Smooth muscle cell (in vitro differentiated cells): ENCODE measurements at regions not wholly inside any gene's neighbourhood (a gene's known extent, or its start where the extent isn't known, plus 50 kb on each side); places are given as distances from the start of the nearest gene placed in this dataset.

Experiments used
- DNase-seq: peaks from one replicate; lab custom pipeline; 2025; ENCODE audit not compliant: unreplicated experiment; lab: John Stamatoyannopoulos, UW
- H2AFZ ChIP-seq: fragments of 200-600 bp; sonication (generic); 2 replicates; pipeline ENCODE4 v1.6.0; 2016; ENCODE audit warnings: antibody characterized with exemption, low read depth, mild to moderate bottlenecking
- H3F3A ChIP-seq: fragments of 200-600 bp; sonication (generic); 2 replicates; pipeline ENCODE4 v1.6.0; 2017; ENCODE audit warnings: antibody characterized with exemption, low read depth
- H3K27ac ChIP-seq: fragments of 200-600 bp; sonication (generic); 2 replicates; pipeline ENCODE4 v1.5.1; 2016; ENCODE audit warnings: low read depth, mild to moderate bottlenecking
- H3K27me3 ChIP-seq: fragments of 200-600 bp; sonication (generic); 2 replicates; pipeline ENCODE4 v1.6.1; 2016; ENCODE audit warnings: low read depth, mild to moderate bottlenecking
- H3K36me3 ChIP-seq: fragments of 200-600 bp; sonication (generic); 2 replicates; pipeline ENCODE4 v1.5.1; 2016; ENCODE audit warnings: low read depth
- H3K4me1 ChIP-seq: fragments of 200-600 bp; sonication (generic); 2 replicates; pipeline ENCODE4 v1.5.1; 2016; ENCODE audit warnings: low read depth
- H3K4me2 ChIP-seq: fragments of 200-600 bp; sonication (generic); 2 replicates; pipeline ENCODE4 v1.6.0; 2016; ENCODE audit warnings: mild to moderate bottlenecking
- H3K4me3 ChIP-seq: fragments of 200-600 bp; sonication (generic); 2 replicates; pipeline ENCODE4 v1.5.1; 2016; ENCODE audit warnings: mild to moderate bottlenecking
- H3K79me2 ChIP-seq: fragments of 200-600 bp; sonication (generic); 2 replicates; pipeline ENCODE4 v1.6.0; 2016; ENCODE audit warnings: low read depth, mild to moderate bottlenecking
- H3K9ac ChIP-seq: fragments of 200-600 bp; sonication (generic); 2 replicates; pipeline ENCODE4 v1.6.0; 2016; ENCODE audit warnings: low read depth
- H3K9me3 ChIP-seq: fragments of 200-600 bp; sonication (generic); replicated peaks from 2 replicates; pipeline ENCODE4 v1.5.1; 2016; ENCODE audit warnings: low read depth
- H4K20me1 ChIP-seq: fragments of 200-600 bp; sonication (generic); 2 replicates; pipeline ENCODE4 v1.6.0; 2016; ENCODE audit warnings: low read depth
- WGBS: methylation state at CpG from one replicate; pipeline ENCODE4 v1.1.7; 2016; ENCODE audit warnings: low lambda C conversion rate; 5-methylcytosine and 5-hydroxymethylcytosine counted together
- TF ChIP-seq, protein P1 (sequence below): fragments of 200-600 bp; sonication (generic); IDR thresholded peaks from 2 replicates; pipeline ENCODE4 v1.5.1; 2017; ENCODE audit warnings: borderline replicate concordance, mild to moderate bottlenecking, antibody characterized with exemption; ENCODE audit not compliant: insufficient read depth, poor library complexity, severe bottlenecking

DNA sequence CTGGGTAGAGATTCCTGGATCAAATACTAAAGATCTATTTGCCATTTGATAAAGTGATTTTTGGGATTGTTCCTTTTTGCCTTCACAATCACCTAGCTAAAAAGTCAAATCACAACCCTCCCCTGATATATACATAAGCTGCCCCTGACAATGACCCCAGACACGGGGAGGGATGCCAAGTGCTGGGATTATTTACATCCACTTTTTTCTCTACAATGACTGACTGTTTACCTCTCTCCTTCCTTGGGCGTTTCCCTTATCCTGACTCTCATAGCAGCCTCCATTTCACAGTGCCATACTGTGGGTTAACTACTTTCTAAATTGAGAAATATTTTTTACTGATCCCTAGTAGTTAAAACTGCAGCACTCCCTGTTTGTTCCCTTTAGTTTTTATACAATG, 150.8 kb upstream of the TMEM170B start:
- 93% methylated on average over 2 of the region's 2 CpGs for WGBS
- H3K36me3 ChIP-seq = no peaks in the 10 kb centered on the region

DNA sequence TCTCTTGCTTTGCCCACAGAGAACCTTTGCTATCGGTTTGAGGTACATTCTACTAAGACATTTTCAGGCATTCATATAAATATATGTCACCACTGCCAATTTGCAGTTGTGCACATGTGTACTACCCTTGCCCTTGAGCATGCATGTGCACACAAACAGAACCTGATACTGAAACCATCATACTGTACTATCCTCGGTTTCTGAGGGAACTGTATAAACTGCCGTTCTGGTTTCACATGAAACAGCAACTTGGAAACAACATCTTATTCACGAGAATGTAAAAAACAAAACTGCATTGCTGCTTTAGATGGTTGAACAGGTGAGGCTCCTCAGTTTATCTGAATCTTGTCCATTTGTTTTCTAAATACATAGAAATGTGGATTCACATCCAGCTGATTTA, 151.2 kb upstream of the TMEM170B start:
- Histone ChIP-seq H3F3A (peaks cover 7% of the 10 kb centered on the region), H3K4me1 (peaks cover 9% of the 10 kb centered on the region), H3K27ac (no peak overlapping the region), H3K79me2 (no peaks in the 10 kb centered on the region), H3K27me3 (no peaks in the 10 kb centered on the region), H3K9ac (no peak overlapping the region), H3K4me3 (no peak overlapping the region), H4K20me1 (no peaks in the 10 kb centered on the region), H3K4me2 (no peak overlapping the region), H3K9me3 (no peaks in the 10 kb centered on the region), H2AFZ (no peak overlapping the region), H3K36me3 (no peaks in the 10 kb centered on the region)
- DNase-seq = no peak
- TF ChIP-seq, protein P1, sequence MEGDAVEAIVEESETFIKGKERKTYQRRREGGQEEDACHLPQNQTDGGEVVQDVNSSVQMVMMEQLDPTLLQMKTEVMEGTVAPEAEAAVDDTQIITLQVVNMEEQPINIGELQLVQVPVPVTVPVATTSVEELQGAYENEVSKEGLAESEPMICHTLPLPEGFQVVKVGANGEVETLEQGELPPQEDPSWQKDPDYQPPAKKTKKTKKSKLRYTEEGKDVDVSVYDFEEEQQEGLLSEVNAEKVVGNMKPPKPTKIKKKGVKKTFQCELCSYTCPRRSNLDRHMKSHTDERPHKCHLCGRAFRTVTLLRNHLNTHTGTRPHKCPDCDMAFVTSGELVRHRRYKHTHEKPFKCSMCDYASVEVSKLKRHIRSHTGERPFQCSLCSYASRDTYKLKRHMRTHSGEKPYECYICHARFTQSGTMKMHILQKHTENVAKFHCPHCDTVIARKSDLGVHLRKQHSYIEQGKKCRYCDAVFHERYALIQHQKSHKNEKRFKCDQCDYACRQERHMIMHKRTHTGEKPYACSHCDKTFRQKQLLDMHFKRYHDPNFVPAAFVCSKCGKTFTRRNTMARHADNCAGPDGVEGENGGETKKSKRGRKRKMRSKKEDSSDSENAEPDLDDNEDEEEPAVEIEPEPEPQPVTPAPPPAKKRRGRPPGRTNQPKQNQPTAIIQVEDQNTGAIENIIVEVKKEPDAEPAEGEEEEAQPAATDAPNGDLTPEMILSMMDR = no peak
- 93% methylated on average over 4 of the region's 4 CpGs for WGBS

More for the DNA sequence above, 150.8 kb upstream of the TMEM170B start:
- H3K4me2 ChIP-seq = no peak overlapping the region
- no peak overlapping the region for H2AFZ ChIP-seq
- H3K4me1 ChIP-seq = peaks cover 9% of the 10 kb centered on the region
- DNase-seq = no peak
- H3K27ac ChIP-seq = no peak overlapping the region
- no peaks in the 10 kb centered on the region for H3K9me3 ChIP-seq
- no peaks in the 10 kb centered on the region for H3K79me2 ChIP-seq
- H3K9ac ChIP-seq = no peak overlapping the region
- H4K20me1 ChIP-seq = no peaks in the 10 kb centered on the region
- H3K4me3 ChIP-seq = no peak overlapping the region
- no peaks in the 10 kb centered on the region for H3K27me3 ChIP-seq
- peaks cover 7% of the 10 kb centered on the region for H3F3A ChIP-seq
- TF ChIP-seq, protein P1 = no peak

DNA sequence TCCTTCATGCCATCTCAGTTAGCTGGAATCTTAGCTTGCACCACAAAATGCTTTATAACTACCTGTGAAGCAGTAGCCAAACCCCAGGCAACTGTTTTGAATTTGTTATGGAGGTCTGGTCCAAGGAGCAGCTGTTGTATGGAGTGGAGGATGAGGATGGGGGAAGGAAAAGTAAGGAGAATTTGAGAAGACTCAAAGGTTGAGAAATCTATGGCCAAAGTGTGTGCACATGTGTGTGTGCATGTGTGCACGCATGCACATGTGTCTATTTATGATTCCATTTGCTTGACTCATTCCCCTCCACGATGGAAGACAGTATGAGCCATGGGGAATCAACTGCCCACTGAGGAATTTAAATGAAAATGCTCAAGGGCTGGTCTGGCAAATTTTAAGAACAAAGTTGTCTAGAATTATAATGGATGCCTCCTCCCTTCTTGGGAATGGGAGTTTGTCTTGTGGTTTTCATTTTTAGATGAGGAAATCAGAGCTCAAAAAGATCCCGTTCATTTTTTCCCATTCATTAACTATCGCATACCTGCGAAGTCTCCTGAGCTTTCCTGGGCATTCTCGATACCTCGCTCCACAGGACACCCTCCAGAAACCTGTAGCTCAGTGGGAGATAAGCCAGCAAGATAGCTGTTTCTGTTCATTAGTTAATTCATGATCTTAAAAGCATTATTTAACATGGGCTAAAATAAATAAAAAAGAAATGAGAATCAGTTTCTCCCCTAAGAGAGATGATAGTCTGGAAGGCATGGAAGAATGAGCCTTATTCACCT, 152.3 kb upstream of the NEDD9 start:
- H3K27ac ChIP-seq = peak overlapping the region; percentile 77
- no peaks in the 10 kb centered on the region for H3K36me3 ChIP-seq
- no peak overlapping the region for H3K4me3 ChIP-seq
- no peak overlapping the region for H3K9ac ChIP-seq
- peaks cover 7% of the 10 kb centered on the region for H3F3A ChIP-seq
- no peaks in the 10 kb centered on the region for H3K9me3 ChIP-seq
- H2AFZ ChIP-seq = peak overlapping the region; percentile 60
- TF ChIP-seq, protein P1 = no peak
- peak overlapping the region; percentile 55 for H3K4me2 ChIP-seq
- H4K20me1 ChIP-seq = no peaks in the 10 kb centered on the region
- no peaks in the 10 kb centered on the region for H3K27me3 ChIP-seq
- 57% methylated on average over 7 of the region's 7 CpGs for WGBS
- peaks cover 9% of the 10 kb centered on the region for H3K4me1 ChIP-seq
- no peaks in the 10 kb centered on the region for H3K79me2 ChIP-seq
- no peak for DNase-seq
